Ammon's horn (tissue), 1 donor: ENCODE measurements at regions not wholly inside any gene's neighbourhood (a gene's known extent, or its start where the extent isn't known, plus 50 kb on each side); places are given as distances from the start of the nearest gene placed in this dataset.
A peak's percentile ranks its signal among the peaks of the same experiment; 100 is the strongest.

Source experiments
- DNase-seq: peaks from one replicate; pipeline ENCODE4 v3.0.0-alpha.2; 2016; ENCODE audit warnings: low spot score

DNA sequence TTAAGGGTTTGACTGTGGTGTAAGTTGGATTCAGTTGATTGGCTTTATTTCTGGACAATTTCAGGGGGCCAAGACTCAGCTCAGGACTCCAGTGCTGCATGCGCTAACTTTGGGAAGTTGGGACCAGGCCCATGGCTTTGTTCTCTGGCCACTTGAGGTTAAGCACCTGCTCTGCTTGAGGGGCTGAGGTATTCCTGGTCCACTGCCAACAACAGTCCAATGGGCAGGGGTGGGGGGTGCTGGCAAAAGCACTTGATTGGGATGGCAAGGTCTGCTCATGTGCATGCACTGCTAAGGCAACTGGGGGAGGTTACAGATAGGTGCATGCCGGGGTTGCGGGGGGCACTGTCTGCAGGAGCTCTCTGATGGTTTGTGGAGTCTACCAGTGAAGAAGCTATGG is 52.6 kb upstream of the ASB17 start:
- DNase-seq: no peak

DNA sequence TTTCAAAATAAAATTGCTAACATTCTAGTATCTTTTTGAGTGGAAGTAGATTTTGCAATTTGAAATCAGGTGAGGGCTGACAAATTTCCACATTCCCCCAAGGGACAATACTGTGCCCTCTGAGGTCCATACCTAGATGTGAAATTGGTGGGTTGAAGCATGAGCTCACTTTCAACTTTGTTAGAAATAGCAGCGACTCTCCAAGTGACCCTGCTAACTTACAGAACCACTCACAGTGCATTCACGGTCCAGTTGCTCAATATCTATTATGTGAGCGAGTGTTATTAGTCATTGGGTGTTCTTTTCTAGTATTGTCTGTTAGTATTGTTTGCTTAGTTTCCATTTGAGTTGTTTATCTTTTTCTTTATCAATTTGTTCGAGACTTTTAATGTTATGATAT is 53.6 kb upstream of the ASB17 start:
- no peak for DNase-seq

GRCh38 chr1:75986478-75986877 is 54.3 kb upstream of the ASB17 start:
- no peak for DNase-seq

DNA sequence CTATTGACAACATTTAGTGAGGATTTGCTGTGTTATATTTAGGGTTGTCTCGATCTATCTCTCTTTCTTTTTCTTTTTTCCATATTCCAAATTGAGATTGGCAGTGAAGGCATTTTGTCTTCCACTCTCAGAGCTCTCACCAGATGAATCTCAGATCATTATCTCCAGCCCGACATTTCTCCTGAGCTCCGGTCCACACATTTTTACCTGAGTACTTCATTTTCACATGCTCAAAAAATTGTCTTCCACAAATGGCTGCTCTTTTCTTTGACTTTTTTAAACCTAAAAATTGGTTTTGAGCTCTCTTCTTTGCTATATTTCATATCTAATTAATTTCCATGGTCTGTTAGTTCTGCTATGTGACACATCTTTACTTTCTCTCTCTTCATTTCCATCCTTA is 56.9 kb upstream of the ASB17 start:
- no peak for DNase-seq

DNA sequence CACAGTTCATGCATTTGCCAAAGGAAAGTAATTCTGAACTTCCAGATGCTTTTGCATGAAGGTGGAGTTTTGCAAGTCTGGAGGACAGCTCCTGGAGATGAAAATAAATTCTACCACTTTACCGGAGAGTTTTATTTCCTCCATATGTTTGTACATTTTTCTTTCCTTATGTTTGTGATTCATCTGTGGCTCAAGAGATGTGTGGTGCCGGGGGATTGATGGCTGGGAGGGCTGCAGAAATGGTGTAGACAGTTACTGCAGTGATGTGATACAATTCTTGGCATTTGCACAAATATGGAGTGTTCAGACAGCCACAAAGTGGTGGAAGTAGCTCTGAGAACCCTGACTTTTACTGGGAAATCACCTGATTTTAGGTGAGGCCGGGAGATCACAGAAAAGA is 58.5 kb upstream of the ASB17 start:
- no peak for DNase-seq

DNA sequence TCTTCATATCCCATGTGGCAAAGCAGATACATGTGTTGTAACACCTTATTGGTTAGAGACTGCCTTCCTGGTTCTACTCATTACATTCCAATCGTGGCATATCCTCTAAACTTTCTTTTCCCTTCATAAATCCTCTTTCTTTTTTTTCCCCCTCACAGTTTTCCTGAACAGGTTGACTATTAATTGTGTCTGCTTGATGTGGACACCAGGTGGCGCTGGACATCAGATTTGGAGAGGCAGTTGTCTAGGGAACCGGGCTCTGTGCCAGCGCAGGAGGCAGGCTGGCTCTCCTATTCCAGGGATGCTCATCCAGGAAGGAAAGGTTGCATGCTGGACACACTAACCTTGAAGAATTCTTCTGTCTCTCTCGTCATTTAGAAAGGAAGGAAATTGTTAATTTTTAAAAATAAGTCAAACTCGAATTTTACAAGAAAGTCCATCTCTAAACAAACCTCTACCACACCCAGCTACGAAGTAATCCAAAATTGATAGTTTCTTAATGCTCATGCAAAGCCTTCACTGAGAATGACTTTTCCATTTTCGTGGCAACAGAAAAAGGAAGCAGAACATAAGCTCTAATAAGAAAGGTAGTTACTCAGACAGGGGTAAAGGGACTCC is 59.4 kb upstream of the ASB17 start:
- DNase-seq: peak; percentile 96

- no peak for DNase-seq
Measured at GRCh38 chr1:75992312-75992711, 60.1 kb upstream of the ASB17 start.

GRCh38 chr1:75993661-75994060 is 61.5 kb upstream of the ASB17 start:
- no peak for DNase-seq

GRCh38 chr1:75996196-75996595 is 64.0 kb upstream of the ASB17 start:
- no peak for DNase-seq

DNA sequence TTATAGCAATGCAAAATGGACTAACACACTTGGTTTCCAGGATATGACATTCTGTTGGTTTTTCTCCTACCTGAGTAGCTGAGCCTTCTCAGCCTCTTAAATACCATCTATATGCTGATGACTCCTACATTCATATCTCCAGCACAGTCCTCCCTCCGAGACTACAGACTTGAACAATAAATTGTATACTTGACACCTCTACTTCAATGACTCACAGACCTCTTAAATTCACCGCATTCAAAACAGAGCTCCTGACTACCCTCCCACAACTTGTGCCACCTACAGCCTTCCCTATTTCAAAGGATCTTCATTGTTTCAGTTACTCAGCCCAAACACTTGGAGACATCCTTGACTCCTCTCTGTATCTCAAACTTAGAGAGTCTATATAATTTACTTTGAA is 66.8 kb upstream of the ASB17 start:
- DNase-seq: no peak

DNA sequence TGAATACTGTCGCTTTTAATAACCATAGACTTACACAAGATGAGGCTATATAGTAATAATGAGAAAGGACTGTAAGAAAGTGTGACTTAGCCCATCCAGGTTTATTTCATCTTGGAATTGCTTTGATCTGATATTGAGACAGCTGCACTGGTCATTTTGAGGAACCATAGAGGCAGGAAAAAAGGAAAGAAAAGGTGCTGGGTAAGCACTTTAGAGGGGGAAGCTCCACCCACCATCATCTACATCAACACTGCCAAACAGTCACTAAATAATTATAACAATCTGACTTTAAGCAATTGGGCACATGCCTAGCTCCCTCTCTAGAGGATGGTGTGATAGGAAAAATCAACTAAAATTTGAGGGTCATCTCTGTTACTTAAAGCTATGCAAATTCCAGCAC is 70.6 kb upstream of the ST6GALNAC3 start:
- no peak for DNase-seq

- DNase-seq: peak; percentile 11
Measured at GRCh38 chr1:76005765-76006164, 68.8 kb upstream of the ST6GALNAC3 start.

DNA sequence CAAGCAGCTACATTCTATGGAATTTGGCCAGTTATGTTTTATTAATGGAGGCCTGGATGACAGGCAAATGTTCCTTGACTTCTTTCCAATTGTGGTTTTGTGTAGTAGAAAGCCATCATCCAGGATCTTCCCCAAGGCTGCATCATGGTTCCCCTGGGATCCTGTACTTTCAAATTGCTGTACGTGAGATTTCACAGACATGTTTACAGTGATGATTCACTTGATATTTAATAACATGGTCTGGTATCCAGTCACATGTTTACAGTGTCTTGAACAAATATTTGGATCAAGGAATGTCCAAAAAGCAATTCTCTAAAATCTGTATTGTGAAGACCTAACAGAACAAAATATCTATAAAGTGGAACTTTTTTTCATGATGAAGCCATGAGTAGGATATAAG is 68.3 kb upstream of the ST6GALNAC3 start:
- DNase-seq: no peak

DNA sequence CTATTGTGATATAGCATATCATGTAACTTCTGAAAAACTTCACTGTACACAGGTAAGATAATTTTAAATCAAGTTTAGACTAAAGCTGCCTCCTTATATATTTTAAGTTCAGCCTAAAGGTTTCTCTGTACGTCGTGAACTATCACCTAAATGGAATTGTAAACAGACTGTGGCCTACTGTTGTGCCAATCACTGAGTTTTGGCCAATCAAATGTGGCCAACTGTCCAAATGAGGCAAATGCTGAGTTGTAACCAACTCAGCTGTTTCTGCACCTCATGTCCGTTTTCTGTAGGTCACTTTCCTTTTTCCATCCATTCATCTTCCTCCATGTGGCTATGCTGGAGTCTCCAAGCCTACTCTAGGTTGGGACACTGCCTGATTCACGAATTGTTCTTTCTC is 63.7 kb upstream of the ST6GALNAC3 start:
- DNase-seq: no peak

DNA sequence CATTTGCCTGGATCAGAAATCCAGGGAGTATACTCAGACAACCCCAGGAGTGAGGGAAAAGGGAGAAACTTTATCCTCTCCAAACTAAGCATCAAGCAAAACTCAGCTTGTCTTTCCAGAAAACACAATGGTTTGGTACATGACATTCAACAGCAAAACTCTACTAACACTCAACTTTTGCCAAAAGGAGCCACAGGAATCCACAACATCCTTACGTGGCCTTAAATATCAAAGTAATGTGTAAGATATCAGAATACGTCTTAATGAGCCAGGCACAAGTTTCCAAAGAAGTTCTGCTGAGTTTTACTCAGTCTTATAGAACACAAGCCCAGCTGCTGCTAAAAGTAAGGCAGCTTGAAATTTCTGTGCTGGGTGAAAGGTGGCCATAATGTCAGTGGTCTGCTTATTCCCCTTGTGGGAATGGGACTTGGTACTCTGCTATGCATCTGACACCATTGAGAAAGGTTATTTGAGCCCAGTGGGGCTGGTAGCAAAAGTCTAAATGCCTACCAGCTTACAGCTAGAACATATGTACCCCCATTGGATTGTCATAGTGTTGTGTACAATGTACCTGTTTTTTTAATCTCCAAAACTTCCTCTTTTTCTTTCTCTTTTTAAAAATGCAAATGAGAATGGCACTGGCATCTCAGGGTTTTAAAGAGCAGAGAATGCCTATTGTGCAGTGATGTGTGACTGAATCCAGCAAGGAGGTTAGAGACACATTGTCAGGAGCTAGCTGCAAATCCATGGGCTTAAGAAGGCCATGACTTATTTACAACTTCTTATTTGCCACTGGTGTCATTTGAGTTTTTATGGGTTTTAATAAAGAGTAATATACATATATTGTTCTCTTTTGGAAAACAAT is 62.0 kb upstream of the ST6GALNAC3 start:
- no peak for DNase-seq

- DNase-seq: no peak
Measured at GRCh38 chr1:76013206-76013581, 61.4 kb upstream of the ST6GALNAC3 start.

- no peak for DNase-seq
Measured at GRCh38 chr1:76015478-76016103, 59.0 kb upstream of the ST6GALNAC3 start.

- no peak for DNase-seq
Measured at GRCh38 chr1:76018045-76018444, 56.5 kb upstream of the ST6GALNAC3 start.

- DNase-seq: no peak
Measured at GRCh38 chr1:76021846-76022245, 52.7 kb upstream of the ST6GALNAC3 start.

DNA sequence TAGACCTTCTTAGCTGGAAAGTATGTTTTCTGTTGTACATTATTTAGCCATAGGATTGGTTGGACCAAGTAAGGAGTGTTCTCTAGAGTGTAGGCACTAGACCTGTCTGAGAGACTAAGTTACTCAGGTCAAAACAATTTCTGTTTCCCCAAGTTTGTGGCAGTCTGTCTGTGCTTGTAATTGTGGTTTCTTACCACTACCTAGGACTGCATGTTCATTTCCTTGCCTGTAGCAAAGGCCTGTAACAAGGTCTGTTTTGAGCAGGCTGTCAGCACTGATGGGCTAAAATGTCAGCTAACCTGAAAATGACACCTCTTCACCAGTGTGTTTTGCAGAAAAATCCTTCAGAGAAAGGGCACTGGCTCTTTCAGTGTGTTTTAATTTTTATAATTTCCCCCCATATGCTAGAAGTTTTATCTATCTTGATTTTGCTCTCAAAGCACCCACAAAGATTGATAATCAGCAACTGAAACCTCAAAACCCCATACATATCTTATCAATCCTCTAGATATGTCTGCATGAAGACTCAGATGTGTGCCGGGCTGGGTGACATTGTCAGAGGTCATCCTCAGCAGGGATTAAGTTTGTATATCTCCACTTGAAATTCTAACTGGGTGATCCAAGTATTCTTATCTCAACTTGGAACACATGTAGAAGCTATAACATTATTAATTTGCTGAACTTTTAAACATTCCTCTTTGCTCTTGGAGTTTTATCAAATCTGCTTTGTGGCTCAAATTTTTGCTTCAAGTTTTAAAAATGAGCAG is 50.7 kb upstream of the ST6GALNAC3 start:
- no peak for DNase-seq
